H1 (cell line): ENCODE measurements at regions not wholly inside any gene's neighbourhood (a gene's known extent, or its start where the extent isn't known, plus 50 kb on each side); places are given as distances from the start of the nearest gene placed in this dataset.

Experiments
- CTCF ChIA-PET: fragments of 300-600 bp; sonication (Branson Sonifier 250); formaldehyde crosslinking; loops from one replicate; lab custom pipeline; 2021; ENCODE audit not compliant: partially characterized antibody; lab: Charles Lee
- POLR2A ChIA-PET: fragments of 300-600 bp; sonication (Branson Sonifier 250); formaldehyde crosslinking; loops from one replicate; lab custom pipeline; 2021; ENCODE audit warnings: inconsistent platforms; ENCODE audit not compliant: partially characterized antibody; lab: Charles Lee
- DNase-seq, 2 experiments: peaks; one replicate each; pipeline versions ENCODE4 v3.0.0 to v3.0.0-alpha.2; 2010 to 2022; ENCODE audit warnings: low spot score in 2 of 2, low read depth in 1 of 2, mixed read lengths in 1 of 2
- FAIRE-seq: peaks from 2 replicates; lab custom pipeline; 2011; peaks lifted over from hg19 to GRCh38; lab: Jason Lieb, UNC
- H2AFZ ChIP-seq: 2 replicates; pipeline ENCODE4 v1.8.1; 2012; ENCODE audit warnings: low read length, inconsistent platforms
- H2AK5ac ChIP-seq: 2 replicates; pipeline ENCODE4 v1.6.1; 2013; ENCODE audit warnings: low read depth, low read length
- H2BK120ac ChIP-seq: replicated peaks from 2 replicates; pipeline ENCODE3; 2013; ENCODE audit warnings: low read depth, low read length, inconsistent platforms
- H2BK12ac ChIP-seq: 2 replicates; pipeline ENCODE4 v1.6.1; 2013; ENCODE audit warnings: low read depth, low read length
- H2BK15ac ChIP-seq: 2 replicates; pipeline ENCODE4 v1.6.1; 2013; ENCODE audit warnings: low read length
- H2BK20ac ChIP-seq: 2 replicates; pipeline ENCODE4 v1.6.1; 2013; ENCODE audit warnings: low read length
- H2BK5ac ChIP-seq: 2 replicates; pipeline ENCODE4 v1.6.1; 2013; ENCODE audit warnings: low read depth, low read length
- H3K14ac ChIP-seq: 2 replicates; pipeline ENCODE4 v1.6.1; 2013; ENCODE audit warnings: inconsistent platforms; ENCODE audit not compliant: insufficient read length
- H3K18ac ChIP-seq: 2 replicates; pipeline ENCODE4 v1.6.1; 2013; ENCODE audit warnings: low read length; ENCODE audit errors: extremely low read depth
- H3K23ac ChIP-seq: 2 replicates; pipeline ENCODE4 v1.6.1; 2013; ENCODE audit warnings: inconsistent platforms; ENCODE audit not compliant: insufficient read length
- H3K23me2 ChIP-seq: 2 replicates; pipeline ENCODE4 v1.6.1; 2013; ENCODE audit warnings: low read depth, low read length
- H3K27ac ChIP-seq: 2 replicates; pipeline ENCODE4 v1.6.1; 2011; ENCODE audit warnings: low read depth, low read length, inconsistent platforms
- H3K27me3 ChIP-seq, 4 experiments: replicated peaks in 1 of 4; 1 replicate in 1 of 4; 2 replicates in 3 of 4; pipeline versions ENCODE4 v1.6.1 to v1.8.1; 2011 to 2013; ENCODE audit warnings: low read length in 3 of 4, mild to moderate bottlenecking in 3 of 4, inconsistent platforms in 2 of 4, mixed read lengths in 2 of 4, moderate library complexity in 1 of 4; ENCODE audit not compliant: control insufficient read depth in 3 of 4, insufficient read depth in 3 of 4; ENCODE audit errors: extremely low read depth in 1 of 4
- H3K36me3 ChIP-seq, 4 experiments: 2 replicates each; pipeline versions ENCODE4 v1.6.1 to v1.8.1; 2011 to 2013; ENCODE audit warnings: mild to moderate bottlenecking in 4 of 4, low read length in 3 of 4, moderate library complexity in 2 of 4, control low read depth in 1 of 4, inconsistent platforms in 1 of 4; ENCODE audit not compliant: insufficient read depth in 4 of 4, control insufficient read depth in 2 of 4
- H3K4ac ChIP-seq: replicated peaks from 2 replicates; pipeline ENCODE3; 2013; ENCODE audit warnings: low read length, low read depth, mixed read lengths, inconsistent platforms; ENCODE audit not compliant: insufficient read length
- H3K4me1 ChIP-seq, 4 experiments: replicated peaks in 1 of 4; 1 replicate in 1 of 4; 2 replicates in 3 of 4; pipeline versions ENCODE4 v1.6.1 to v1.8.1; 2011 to 2013; ENCODE audit warnings: low read length in 3 of 4, inconsistent platforms in 2 of 4, mixed read lengths in 1 of 4; ENCODE audit not compliant: insufficient read depth in 4 of 4, control insufficient read depth in 3 of 4
- H3K4me2 ChIP-seq, 2 experiments: 2 replicates each; pipeline versions ENCODE4 v1.6.1 to v1.8.1; 2011 to 2013; ENCODE audit warnings: low read depth in 2 of 2, low read length in 2 of 2, control low read depth in 1 of 2, inconsistent platforms in 1 of 2, mild to moderate bottlenecking in 1 of 2; ENCODE audit not compliant: insufficient read depth in 1 of 2
- H3K4me3 ChIP-seq, 4 experiments: fragments of 200-600, 300-600 bp in 1 of 4; sonication (generic), shearing (Covaris generic), sonication (Bioruptor Twin) in 1 of 4; 2 replicates each; pipeline versions ENCODE4 v1.5.1 to v1.8.1; 2011 to 2016; ENCODE audit warnings: low read length in 4 of 4, low read depth in 3 of 4, control low read depth in 2 of 4, inconsistent platforms in 2 of 4, mild to moderate bottlenecking in 2 of 4, mixed read lengths in 1 of 4, moderate library complexity in 1 of 4; ENCODE audit not compliant: insufficient read depth in 2 of 4; ENCODE audit errors: extremely low read depth in 1 of 4
- H3K56ac ChIP-seq: replicated peaks from 2 replicates; pipeline ENCODE3; 2013; ENCODE audit warnings: low read depth, mild to moderate bottlenecking, mixed read lengths, low read length, inconsistent platforms; ENCODE audit not compliant: insufficient read length
- H3K79me1 ChIP-seq: 2 replicates; pipeline ENCODE4 v1.6.1; 2013; ENCODE audit warnings: low read depth, low read length, control low read depth
- H3K79me2 ChIP-seq, 2 experiments: 2 replicates each; pipeline versions ENCODE4 v1.6.1 to v1.8.1; 2012 to 2013; ENCODE audit warnings: low read length in 2 of 2, mild to moderate bottlenecking in 2 of 2, inconsistent platforms in 1 of 2; ENCODE audit not compliant: insufficient read depth in 2 of 2, control insufficient read depth in 1 of 2
- H3K9ac ChIP-seq, 4 experiments: replicated peaks in 1 of 4; 1 replicate in 1 of 4; 2 replicates in 3 of 4; pipeline versions ENCODE4 v1.6.1 to v1.8.1; 2011 to 2013; ENCODE audit warnings: low read depth in 3 of 4, low read length in 3 of 4, control low read depth in 2 of 4, mild to moderate bottlenecking in 2 of 4, moderate library complexity in 2 of 4, inconsistent platforms in 1 of 4; ENCODE audit errors: extremely low read depth in 1 of 4
- H3K9me3 ChIP-seq, 2 experiments: 2 replicates each; pipeline versions ENCODE4 v1.6.1 to v1.8.1; 2012 to 2013; ENCODE audit warnings: mild to moderate bottlenecking in 2 of 2, moderate library complexity in 2 of 2, control low read depth in 1 of 2, inconsistent platforms in 1 of 2, low read depth in 1 of 2, low read length in 1 of 2, mixed read lengths in 1 of 2; ENCODE audit not compliant: insufficient read depth in 2 of 2
- H4K20me1 ChIP-seq, 2 experiments: replicated peaks in 1 of 2; 2 replicates each; pipeline versions ENCODE3 to v1.8.1; 2011 to 2013; ENCODE audit warnings: inconsistent platforms in 2 of 2, low read length in 2 of 2, mild to moderate bottlenecking in 1 of 2; ENCODE audit not compliant: insufficient read depth in 2 of 2, control insufficient read depth in 1 of 2
- H4K5ac ChIP-seq: 2 replicates; pipeline ENCODE4 v1.6.1; 2013; ENCODE audit warnings: low read length, low read depth, mixed read lengths, inconsistent platforms; ENCODE audit not compliant: insufficient read length
- H4K8ac ChIP-seq: 2 replicates; pipeline ENCODE4 v1.8.0; 2013; ENCODE audit warnings: mild to moderate bottlenecking, moderate library complexity, low read length, inconsistent platforms; ENCODE audit not compliant: insufficient read depth; ENCODE audit errors: extremely low read depth
- H4K91ac ChIP-seq: replicated peaks from 2 replicates; pipeline ENCODE3; 2013; ENCODE audit warnings: low read length, mixed read lengths, inconsistent platforms; ENCODE audit not compliant: insufficient read length
- GABPA ChIP-seq: IDR thresholded peaks from 2 replicates; pipeline ENCODE4 v1.6.1; 2011; ENCODE audit warnings: mild to moderate bottlenecking, low read length, moderate library complexity, borderline replicate concordance; ENCODE audit not compliant: insufficient read depth
- POU5F1 ChIP-seq: IDR thresholded peaks from 2 replicates; pipeline ENCODE4 v1.6.1; 2011; ENCODE audit warnings: low read depth, mild to moderate bottlenecking, low read length, moderate library complexity
- RXRA ChIP-seq: IDR thresholded peaks from 2 replicates; pipeline ENCODE4 v1.6.1; 2011; ENCODE audit warnings: low read depth, mild to moderate bottlenecking, low read length, moderate library complexity; ENCODE audit not compliant: insufficient read depth
- SP2 ChIP-seq: IDR thresholded peaks from 2 replicates; pipeline ENCODE4 v1.6.1; 2012; ENCODE audit warnings: mild to moderate bottlenecking, low read length, inconsistent platforms
- YY1 ChIP-seq: IDR thresholded peaks from 2 replicates; pipeline ENCODE4 v1.6.1; 2011; ENCODE audit warnings: low read depth, mild to moderate bottlenecking, low read length
- WGBS, 2 experiments: shearing (Covaris generic) in 1 of 2; methylation state at CpG; one replicate each; pipeline versions ENCODE4 v1.1.6 to v1.1.7; 2013 to 2015; ENCODE audit warnings: low lambda C conversion rate in 2 of 2, mixed read lengths in 2 of 2, inconsistent platforms in 1 of 2, low coverage in 1 of 2, missing lambda C conversion rate in 1 of 2; ENCODE audit not compliant: insufficient replicate concordance in 2 of 2, insufficient coverage in 1 of 2, insufficient read length in 1 of 2; ENCODE audit errors: extremely low coverage in 1 of 2, missing lambda C conversion rate in 1 of 2; 5-methylcytosine and 5-hydroxymethylcytosine counted together

GRCh38 chr2:151060287-151060686, 201.4 kb downstream of the RBM43 start:
- Histone ChIP-seq H3K9ac (no peak overlapping the region), H2BK120ac (no peak overlapping the region), H3K18ac (no peak overlapping the region), H2BK15ac (no peak overlapping the region), H2BK5ac (no peak overlapping the region), H2AK5ac (no peak overlapping the region), H3K79me1 (no peaks in the 10 kb centered on the region), H3K27ac (no peak overlapping the region), H2BK20ac (no peak overlapping the region), H2BK12ac (no peak overlapping the region), H4K8ac (no peak overlapping the region), H4K91ac (no peak overlapping the region), H3K14ac (no peak overlapping the region), H3K4me1 (peaks cover 0 to 4% (median 0%) of the 10 kb centered on the region in 4 experiments; a peak in 1 of 7 replicates), H2AFZ (no peak overlapping the region), H3K56ac (no peak overlapping the region), H3K4ac (no peak overlapping the region), H3K23ac (no peak overlapping the region), H3K9me3 (0 out of 4 replicates have a peak, but pooled peaks cover 0 to 4% of the 10 kb centered on the region in 2 experiments), H3K4me3 (no peak overlapping the region), H3K79me2 (no peaks in the 10 kb centered on the region), H4K5ac (no peak overlapping the region), H3K4me2 (no peak overlapping the region), H3K27me3 (no peaks in the 10 kb centered on the region), H3K36me3 (no peaks in the 10 kb centered on the region), H4K20me1 (no peaks in the 10 kb centered on the region), H3K23me2 (no peaks in the 10 kb centered on the region)
- ChIA-PET POLR2A (no interaction called here), CTCF (interaction anchor here (1.4 kb wide), 1 partner anchor 9 kb away, joined by 11 read pairs; no protein-coding TSS in a partner anchor)
- FAIRE-seq (no peak), DNase-seq (no peak)
- TF ChIP-seq POU5F1 (no peak), RXRA (no peak), GABPA (no peak), SP2 (no peak), YY1 (no peak)
- whole genome bisulfite sequencing, 2 experiments = 91% methylated on average over 2 of the region's 2 CpGs; no CpG with 5 or more reads in 1 of the 2 experiments
